GM18502 (cell line): ENCODE measurements at regions not wholly inside any gene's neighbourhood (a gene's known extent, or its start where the extent isn't known, plus 50 kb on each side); places are given as distances from the start of the nearest gene placed in this dataset.

Source experiments
- ATAC-seq: cut with Tn5 transposase; IDR thresholded peaks from one replicate; pipeline ENCODE4 v1.9.1; 2021; ENCODE audit warnings: mild to moderate bottlenecking; ENCODE audit not compliant: unreplicated experiment, poor library complexity

- no peak for ATAC-seq
Measured at GRCh38 chr20:20768202-20768815, 55.9 kb upstream of the RALGAPA2 start.

- ATAC-seq: no peak
Measured at GRCh38 chr20:20765696-20766365, 53.4 kb upstream of the RALGAPA2 start.

- no peak for ATAC-seq
Measured at GRCh38 chr20:20763650-20764049, 51.2 kb upstream of the RALGAPA2 start.
